CD1c-positive myeloid dendritic cell (primary cell): ENCODE measurements at regions not wholly inside any gene's neighbourhood (a gene's known extent, or its start where the extent isn't known, plus 50 kb on each side); places are given as distances from the start of the nearest gene placed in this dataset.

Experiments used
- DNase-seq: peaks from one replicate; pipeline ENCODE4 v3.0.0-alpha.2; 2016; ENCODE audit errors: extremely low spot score

DNA sequence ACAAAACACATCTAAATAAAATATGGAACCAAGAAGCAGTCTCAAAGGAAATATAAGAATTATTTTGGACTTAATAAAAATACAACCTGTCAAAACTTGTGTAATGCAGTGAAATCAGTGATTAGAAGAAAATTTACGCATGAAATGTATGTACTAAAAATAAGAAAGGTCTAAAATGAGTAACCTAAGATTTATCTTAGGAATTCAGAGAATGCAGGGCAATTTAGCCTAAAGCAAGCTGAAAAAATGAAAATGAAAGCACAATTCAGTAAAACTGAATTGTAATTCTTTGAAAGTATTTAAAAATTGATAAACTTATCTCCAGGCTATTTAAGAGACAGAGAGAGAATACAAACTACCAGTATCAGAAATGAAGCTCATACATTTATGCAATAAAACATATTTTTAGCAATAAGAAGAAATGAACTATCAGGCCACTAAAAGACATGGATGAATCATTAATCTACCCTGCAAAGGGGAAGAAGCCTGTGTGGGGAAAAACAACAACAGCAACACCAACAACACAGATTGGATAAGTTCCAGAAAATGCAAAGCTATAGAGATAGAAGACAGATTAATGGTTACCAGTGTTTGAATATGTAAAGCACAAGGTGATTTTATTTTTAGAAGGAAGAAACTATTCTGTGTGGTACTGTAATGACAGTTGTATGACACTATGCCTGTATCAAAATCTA lies 442.0 kb upstream of the ADGRL3 start:
- DNase-seq = no peak

DNA sequence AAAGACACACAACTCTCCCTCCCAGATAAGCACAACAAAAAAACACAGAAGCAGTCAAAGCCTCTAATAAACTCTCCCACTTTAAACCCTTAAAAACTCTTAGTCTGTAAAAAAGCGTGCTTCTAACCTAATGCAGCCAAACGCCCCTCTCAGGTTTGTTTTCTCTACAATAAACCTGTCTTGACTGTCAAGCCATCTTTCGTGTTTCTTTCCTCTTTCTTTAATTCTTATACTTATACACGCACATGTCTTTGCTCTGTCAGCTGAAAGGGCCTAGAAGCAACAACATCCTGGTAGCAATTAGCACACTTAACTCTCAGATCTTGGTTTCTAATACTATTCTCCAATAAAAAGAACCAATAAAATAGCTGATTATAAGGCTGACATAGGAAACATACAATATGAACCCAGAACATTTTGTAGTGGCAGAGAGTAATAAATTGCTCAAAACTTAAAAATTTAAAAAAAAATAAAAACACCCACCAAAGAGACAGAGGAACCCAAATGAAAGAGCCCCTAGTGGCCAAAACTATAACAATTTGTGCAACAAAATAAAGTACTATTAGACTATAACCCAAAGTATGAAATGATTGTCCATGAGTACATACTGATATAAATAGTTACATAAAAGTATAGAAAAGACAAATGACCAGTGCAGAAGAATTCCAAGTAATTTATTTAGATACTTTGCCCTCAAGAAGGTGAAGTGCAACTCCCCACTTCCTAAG lies 440.4 kb upstream of the ADGRL3 start:
- DNase-seq = no peak

DNA sequence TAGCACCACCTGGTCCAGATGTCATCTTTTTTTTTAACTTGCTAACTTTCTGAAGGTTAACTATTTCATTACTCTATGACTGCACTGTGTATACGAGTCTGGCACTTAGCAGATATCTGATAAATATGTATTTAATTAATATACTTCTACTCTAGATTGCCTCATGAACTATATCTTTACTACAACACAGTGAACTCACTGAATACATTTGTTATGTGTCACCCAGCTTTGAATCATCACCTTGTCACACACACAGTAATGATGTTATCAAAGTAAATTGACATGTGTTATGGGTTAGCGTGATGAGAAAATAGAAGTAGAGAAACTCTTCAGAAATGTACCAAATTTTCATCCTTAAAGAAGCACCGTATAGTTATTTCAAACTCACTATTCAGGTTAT lies 419.3 kb upstream of the ADGRL3 start:
- DNase-seq = no peak

DNA sequence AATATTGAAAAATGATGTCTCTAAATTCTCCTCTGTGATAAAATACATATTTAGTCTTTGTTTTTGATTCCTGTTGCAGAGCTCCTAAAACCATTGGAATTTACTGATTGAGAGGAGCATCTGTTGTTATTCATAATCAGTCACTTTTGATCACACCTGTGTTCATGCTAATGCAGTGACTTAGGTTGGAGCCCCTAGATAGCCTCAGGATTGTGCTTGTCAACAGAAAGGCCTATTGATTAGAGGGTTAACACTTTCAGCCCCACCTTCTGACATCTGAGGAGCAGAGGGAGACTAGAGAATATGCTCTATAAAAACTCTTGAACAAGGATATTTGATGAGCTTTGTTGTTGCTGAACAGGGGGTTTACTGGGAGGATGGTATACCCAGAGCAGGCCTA lies 409.5 kb upstream of the ADGRL3 start:
- no peak for DNase-seq

DNA sequence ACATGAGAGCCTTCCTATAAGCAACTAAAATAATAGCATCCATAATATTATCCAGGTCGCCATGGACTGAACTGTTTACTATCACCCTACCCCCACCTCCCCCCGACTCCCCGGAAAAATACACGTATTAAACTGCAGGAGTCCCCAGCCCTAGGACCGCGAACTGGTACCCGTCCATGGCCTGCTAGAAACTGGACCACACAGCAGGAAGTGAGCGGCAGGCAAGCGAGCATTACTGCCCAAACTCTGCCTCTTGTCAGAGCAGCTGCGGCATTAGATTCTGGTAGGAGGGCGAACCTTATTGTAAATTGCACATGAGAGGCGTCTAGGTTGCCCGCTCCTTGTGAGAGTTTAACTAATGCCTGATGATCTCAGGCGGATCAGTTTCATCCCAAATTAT lies 405.8 kb upstream of the ADGRL3 start:
- DNase-seq = no peak

DNA sequence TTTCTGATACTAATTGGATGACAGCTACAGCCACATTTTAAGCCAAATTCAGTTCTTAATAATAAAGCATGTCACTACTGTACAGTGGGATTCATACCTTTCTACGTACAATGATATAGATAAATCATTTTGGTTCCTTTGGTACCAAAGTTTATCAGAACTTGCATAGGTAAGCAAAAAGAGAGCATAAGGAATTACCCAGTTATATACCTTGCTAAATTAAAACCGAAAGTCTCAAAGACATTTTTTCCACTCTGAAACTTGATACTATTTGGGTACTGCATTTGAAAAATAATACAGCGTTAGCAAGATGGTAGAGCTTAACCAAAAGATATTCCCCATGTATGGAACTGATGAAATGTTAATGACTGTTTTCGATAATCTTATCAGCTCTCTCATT lies 400.9 kb upstream of the ADGRL3 start:
- no peak for DNase-seq

DNA sequence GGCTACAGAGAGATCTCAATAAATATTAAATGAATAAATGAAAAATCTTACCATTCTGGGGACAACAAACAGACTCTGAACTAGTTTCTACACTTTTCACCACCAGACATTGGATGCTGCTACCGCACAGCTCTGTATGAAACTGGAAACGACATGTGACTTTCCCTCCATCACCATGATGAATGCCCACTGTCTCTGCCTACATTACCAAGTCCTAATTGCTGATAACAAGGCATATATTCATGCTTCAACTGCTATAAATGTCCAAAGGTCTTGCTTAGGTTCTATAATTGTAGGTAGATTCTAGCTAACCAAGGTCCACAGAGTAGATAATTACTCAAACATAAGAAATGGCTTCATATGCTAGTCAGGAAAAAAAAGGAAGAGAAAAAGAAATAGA lies 399.4 kb upstream of the ADGRL3 start:
- no peak for DNase-seq

DNA sequence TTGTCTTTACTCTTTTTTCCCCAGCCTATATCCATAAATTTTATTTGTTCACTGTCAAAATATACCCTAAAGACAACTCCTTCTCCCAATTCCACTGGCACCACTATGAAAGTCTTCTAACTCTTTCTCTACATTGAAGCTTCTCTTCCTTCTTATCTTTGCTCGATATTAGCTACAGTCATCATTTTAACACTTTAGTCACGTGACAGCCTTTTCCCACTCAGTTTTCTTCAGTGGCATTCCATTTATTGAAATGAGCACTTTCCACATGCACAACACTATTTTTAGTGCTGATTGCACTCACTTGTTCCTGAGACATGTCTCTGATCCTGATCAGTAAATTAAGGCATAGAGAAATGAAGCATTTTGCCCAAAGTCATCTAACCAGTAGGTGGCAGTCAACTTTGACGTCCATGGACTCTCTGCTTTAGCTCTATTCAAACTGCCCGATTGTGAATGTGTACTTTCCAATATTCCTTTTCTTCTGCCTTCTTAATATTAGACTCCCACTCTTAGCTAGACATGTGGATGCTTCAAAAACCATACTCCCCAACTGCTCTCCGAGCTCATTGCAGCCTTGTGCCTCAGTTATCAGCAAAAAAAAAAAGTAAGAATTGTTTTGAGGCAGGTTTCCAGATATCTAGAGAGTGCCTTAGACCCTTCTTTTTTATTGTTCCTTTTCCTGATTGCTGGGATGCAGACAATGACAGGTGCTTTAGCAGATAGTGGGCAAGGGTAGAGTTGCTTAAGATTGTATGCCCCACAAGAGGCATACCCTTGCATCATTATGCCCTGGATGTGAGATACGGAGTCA lies 394.4 kb upstream of the ADGRL3 start:
- no peak for DNase-seq

DNA sequence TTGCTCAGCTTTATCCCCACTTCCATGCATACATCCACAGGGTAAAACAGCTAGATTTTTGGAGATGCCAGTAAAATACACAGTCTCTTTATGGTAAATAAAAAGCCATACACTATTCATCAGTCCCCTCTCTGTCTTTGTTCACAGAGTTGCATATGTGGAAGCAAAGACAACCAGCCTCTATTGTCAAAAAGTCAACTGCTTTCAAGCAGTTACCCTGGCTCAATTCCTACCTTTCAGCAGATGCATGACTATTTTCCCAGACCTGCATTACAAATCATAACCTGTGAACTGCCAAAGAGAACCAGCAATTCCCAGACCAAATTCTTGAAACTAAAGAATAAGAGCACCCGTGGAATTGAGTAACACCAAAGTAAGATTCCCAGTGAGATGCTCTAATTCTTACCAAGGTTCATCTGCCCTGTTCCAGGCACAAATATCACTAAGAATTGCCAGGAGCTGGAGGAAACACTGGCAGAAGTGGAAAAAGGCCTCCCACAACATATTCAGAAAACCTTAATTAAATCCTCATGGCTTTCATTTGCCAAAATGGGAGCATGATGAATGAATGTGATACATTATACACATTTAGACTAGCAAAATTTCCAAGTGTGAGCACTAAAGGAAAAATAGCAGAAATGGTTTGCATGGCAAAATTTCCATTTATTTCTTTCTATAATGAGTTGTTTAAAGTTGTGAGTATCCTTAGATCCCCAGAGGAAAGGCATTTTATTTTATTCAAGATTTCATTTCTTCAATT lies 391.2 kb upstream of the ADGRL3 start:
- DNase-seq = no peak

DNA sequence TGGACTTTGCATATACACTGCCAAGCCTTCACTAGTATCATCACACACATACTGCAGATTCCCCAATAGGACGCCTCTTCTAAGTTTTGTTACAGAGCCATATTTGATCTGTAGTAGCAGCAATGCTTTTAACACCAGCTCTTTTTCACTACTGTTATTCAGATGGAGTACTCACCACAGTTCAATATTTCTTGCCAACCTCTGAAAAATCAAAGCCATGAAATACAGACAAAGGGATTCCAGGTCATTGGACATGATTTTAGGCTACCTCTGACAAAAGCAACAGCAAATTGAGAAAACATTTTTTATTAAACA lies 390.7 kb upstream of the ADGRL3 start:
- no peak for DNase-seq

DNA sequence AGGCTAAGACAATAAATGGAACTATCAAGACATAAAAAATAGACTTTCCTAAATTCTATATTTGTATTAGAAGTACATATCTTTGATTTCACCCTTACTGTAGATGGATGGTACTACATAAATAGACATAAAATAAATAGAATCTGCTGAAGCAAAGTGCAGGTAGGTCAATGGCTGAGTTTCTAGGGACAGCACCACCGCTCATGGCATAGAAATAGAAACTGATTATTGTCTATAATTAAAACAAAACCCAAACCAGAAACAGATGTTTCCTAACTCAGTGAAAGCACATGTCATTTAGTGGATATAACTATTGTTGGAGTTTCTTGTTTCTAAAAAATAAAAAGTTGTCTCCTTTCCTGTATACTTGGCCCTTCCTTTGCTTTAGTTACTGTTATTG lies 387.3 kb upstream of the ADGRL3 start:
- no peak for DNase-seq

DNA sequence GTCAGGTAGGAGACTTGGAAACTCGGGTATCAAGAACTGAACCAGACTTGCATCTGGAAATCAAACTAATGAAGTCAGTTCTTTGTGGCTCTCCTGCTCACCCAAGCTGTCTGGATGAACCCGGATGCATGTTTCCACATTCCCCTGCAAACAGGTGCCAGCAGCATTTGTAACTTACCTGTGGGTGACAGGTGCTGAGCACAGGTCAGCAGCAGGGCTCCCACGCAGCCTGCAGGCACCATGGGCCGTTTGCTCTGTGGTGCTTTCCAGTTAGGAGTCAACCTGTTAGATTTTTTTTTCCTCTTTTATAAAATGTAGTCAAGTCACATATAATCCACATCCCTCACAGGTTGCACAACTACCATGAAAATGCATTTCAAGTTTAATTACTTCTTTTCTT lies 385.6 kb upstream of the ADGRL3 start:
- DNase-seq = no peak

DNA sequence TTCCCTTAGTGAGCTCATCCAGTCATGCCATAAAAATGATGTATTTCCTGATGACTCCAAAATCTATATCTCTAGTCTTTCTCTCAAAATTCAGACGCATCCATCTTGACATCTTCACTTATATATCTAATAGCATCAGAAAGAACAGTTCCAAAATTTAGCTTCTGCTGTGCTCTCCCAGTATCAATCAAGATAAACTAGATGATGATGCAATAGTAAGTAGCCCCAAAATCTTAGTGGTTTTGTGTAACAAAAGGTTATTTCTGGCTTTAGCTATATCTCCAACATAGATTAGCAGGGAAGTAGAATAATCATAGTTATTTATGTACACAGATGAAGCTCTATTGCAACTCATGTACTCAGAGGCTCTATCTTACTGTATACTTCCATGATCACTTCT lies 382.5 kb upstream of the ADGRL3 start:
- DNase-seq = no peak

DNA sequence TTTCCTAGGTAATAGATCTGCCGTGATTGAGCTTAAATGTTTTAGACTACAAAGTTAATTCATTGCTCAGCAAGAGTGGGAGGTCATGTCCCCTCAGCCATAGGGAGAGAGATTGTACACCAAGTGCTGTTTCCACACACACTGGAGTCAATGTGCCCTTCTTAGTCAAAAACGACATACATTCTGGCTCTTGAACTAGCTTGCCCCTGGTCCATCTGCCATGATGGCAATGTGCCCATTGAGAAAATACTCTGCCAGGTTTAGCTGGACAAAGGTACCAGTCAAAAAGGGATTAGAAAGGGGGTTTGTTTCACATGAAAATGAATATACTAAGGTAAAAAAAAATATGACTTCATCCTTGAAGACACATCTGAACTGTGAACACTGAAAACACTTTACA lies 377.1 kb upstream of the ADGRL3 start:
- no peak for DNase-seq

DNA sequence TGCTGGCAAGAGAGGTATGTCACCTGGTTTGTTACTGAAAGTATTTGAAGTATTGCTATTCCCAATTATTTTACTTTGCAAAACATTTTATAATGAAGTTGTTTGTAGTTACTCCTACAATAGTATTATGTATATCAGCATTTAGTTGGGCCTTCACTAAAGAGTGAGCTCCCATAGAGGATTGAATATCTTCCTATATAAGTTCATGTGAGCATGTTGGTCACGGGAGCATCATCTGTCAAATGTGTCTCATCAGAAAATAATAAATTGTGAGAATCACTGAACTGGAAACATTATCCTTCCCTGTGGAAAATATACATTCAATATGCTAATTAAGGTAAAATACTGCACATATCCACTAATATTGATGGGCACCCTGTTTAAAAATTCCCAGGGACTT lies 360.1 kb upstream of the ADGRL3 start:
- DNase-seq = no peak

DNA sequence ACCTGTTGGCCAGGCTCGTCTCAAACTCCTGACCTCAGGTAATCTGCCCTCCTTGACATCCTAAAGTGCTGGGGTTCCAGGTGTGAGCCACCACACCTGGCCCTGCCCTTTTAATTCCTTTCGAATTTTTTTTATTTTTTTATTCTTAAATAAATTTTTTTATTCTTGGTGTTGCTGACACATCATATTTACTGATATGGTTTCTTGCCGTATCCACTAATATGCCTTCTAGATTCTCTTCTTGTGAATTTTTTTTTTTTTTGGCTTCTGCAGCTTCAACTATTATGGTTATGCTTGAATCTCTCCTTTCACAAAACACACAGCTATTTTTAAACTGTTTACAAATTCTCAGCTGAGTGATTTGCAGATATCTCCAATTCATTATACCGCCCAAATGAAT lies 353.4 kb upstream of the ADGRL3 start:
- DNase-seq = no peak

DNA sequence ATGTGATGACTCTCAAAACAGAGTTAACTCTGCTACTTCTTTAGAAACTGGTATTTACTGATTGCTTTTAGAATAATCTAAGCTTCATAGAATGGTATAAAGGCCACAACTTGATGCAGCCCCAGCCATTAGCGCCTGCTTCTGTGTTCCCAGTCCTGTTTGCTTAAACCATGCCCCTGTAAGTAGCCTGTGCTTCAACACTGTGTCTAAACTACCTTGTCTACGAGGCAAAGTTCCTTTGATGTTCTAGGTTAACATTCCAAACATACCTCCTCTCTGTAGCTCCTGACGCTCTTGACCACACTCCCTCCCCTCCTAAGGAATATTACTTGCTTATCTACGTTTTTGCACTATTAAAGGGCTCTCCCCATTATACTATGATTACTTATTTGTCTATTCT lies 352.5 kb upstream of the ADGRL3 start:
- no peak for DNase-seq

DNA sequence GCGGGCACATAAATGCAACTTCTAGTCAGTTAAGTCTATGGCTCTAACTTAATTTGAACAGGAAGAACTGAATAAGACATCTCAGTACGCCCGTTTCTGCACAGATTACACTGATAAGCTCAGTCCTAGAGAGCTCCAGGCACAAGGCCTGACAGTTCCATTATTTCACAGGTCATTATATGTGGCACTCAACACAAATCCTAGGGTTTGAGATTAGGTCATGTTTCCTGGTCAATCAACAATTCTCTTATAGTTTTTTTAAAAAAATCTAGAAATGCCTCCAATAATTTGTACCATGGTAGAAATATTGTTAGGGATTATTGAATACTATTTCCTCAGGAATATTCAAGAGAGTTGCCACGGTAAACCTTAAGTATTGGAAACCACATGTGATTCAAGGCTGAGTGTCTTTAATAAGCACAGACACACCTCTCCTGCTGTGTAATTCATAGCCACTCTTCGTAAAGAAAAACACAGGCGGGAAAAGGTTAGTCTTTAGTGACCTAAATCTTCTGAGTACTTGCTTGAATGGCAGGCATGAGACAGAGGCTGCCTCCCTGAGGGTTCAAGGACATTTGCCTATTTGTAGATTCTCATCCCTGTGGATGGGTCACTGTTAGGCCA lies 342.9 kb upstream of the ADGRL3 start:
- no peak for DNase-seq

DNA sequence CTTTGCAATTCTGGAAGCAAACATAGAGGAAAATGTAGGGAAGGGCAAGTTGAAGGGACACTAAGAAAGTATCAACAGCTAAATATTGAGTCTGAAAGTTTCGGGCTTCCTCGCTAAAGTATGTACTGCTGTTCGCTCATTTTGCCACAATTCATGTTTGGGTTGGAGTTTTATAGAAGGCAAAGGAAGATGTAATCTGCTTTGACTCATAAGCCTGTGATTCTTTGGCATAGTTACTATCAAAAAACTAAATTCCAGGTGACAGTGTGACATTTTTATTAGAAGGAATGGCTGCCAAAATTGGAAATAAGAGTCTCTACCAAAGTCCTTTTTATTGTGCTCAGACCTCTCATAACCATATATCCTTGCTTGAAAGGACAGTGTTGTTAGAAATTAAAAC lies 336.7 kb upstream of the ADGRL3 start:
- DNase-seq = no peak

DNA sequence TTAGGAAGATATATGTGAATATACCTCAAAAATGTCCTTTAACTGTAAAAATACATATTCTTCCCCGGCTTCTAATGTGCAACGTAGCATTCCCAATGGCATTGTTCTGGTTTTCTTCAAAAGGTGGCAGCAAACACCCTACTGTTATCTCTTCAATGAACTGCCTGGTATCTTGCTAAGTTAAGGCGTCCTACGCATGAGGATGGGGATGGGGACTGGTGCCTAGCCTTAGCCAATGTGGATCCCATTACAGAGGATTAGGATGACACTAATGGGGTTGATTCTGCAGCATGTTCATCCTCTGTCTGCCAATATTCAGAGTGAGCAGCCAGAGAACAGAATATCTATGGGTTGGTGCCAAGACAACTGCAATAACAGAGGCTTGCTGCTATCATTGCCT lies 334.9 kb upstream of the ADGRL3 start:
- DNase-seq = no peak

DNA sequence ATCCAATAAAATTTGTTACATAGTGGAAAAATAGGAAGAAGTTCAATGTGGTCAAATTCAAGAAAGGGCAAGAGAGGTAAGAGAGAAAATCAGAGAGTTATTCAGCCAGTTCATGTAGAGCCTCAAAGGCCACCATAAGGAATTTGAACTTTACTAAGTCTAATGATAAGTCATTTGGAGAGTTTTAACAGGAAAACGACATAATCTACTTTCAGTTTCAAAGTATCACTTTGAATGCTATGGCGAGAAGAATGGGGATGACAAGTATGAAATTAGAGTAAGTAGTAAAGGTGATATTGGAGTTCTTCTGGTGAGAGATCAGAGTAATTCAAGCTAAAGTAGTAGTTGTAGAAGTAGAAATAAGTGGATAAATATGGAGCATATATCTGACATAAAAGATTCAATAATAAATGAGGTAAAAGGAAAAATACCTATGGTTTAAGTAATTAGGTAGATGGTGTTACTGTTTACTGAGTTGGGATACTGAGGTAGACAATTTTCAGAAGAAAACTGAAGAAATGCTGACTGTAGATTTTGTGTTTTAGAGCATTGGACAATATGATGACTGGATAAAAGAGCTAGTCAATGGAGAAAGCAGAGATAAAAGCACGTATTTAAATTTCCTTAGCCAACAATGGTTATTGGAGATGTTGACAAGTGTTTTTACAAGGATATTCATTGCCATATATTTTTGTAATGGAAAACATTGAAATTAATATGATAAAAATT lies 331.7 kb upstream of the ADGRL3 start:
- no peak for DNase-seq
